ENCODE measurements at regions not wholly inside any gene's neighbourhood (a gene's known extent, or its start where the extent isn't known, plus 50 kb on each side); places are given as distances from the start of the nearest gene placed in this dataset.

DNA sequence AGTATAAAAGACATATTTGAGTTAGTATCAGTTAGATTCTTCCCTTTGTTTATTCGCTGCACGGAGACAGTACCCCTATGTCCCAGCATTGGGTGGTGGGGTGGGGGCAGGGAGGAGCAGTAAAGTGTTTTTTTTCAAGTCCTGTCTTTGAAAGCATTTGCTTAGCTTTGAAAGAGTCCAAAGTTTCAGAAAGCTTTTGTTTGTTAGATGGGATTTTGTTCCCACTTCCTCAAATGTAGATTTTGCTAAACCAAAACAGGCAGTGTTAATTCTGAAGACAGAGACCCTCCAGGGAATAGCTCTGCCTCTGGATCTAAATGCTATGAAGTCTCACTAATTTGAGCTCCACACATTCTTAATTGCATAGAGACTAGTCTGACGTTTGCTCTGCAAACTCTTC is 114.6 kb upstream of the KCNAB1 start:
- TF ChIP-seq, protein P1, sequence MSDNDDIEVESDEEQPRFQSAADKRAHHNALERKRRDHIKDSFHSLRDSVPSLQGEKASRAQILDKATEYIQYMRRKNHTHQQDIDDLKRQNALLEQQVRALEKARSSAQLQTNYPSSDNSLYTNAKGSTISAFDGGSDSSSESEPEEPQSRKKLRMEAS (IDR thresholded peaks at IDR 0.05; ENCODE audit: low read depth): no peak
- TF ChIP-seq GABPA (IDR thresholded peaks at IDR 0.05; ENCODE audit: low read depth) (no peak), JUND (IDR thresholded peaks at IDR 0.05) (no peak), TCF12 (IDR thresholded peaks at IDR 0.05) (no peak), RAD21 (IDR thresholded peaks at IDR 0.05; ENCODE audit: low read length) (no peak), EZH2phosphoT487 (IDR thresholded peaks at IDR 0.05; ENCODE audit: borderline replicate concordance, low read depth) (no peak), RFX5 (IDR thresholded peaks at IDR 0.05; ENCODE audit: low read length) (no peak), FOSL2 (IDR thresholded peaks at IDR 0.05; ENCODE audit: borderline replicate concordance, low read depth) (no peak)
- TF ChIP-seq, protein P2, sequence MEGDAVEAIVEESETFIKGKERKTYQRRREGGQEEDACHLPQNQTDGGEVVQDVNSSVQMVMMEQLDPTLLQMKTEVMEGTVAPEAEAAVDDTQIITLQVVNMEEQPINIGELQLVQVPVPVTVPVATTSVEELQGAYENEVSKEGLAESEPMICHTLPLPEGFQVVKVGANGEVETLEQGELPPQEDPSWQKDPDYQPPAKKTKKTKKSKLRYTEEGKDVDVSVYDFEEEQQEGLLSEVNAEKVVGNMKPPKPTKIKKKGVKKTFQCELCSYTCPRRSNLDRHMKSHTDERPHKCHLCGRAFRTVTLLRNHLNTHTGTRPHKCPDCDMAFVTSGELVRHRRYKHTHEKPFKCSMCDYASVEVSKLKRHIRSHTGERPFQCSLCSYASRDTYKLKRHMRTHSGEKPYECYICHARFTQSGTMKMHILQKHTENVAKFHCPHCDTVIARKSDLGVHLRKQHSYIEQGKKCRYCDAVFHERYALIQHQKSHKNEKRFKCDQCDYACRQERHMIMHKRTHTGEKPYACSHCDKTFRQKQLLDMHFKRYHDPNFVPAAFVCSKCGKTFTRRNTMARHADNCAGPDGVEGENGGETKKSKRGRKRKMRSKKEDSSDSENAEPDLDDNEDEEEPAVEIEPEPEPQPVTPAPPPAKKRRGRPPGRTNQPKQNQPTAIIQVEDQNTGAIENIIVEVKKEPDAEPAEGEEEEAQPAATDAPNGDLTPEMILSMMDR (IDR thresholded peaks at IDR 0.05): no peak
- TF ChIP-seq, protein P3, sequence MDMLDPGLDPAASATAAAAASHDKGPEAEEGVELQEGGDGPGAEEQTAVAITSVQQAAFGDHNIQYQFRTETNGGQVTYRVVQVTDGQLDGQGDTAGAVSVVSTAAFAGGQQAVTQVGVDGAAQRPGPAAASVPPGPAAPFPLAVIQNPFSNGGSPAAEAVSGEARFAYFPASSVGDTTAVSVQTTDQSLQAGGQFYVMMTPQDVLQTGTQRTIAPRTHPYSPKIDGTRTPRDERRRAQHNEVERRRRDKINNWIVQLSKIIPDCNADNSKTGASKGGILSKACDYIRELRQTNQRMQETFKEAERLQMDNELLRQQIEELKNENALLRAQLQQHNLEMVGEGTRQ (IDR thresholded peaks at IDR 0.05; ENCODE audit: borderline replicate concordance, low read depth, low read length): no peak

All from SK-N-SH (cell line).